ENCODE measurements at regions not wholly inside any gene's neighbourhood (a gene's known extent, or its start where the extent isn't known, plus 50 kb on each side); places are given as distances from the start of the nearest gene placed in this dataset.

GRCh38 chr14:39607978-39608377 lies 175.7 kb upstream of the FBXO33 start:
- TF ChIP-seq POLR2A (IDR thresholded peaks at IDR 0.05) (no peak), CTCF (IDR thresholded peaks at IDR 0.05) (no peak), EP300 (IDR thresholded peaks at IDR 0.05) (no peak)
